Daoy (cell line): ENCODE measurements at regions not wholly inside any gene's neighbourhood (a gene's known extent, or its start where the extent isn't known, plus 50 kb on each side); places are given as distances from the start of the nearest gene placed in this dataset.
"Not testable (repeated sequence)": the region's sequence is repeated elsewhere in the genome, so short reads cannot be mapped to it uniquely, and the experiment has no call there.

Experiments
- DNase-seq: peaks from one replicate; pipeline ENCODE4 v3.0.0-alpha.2; 2015; ENCODE audit warnings: low read depth

DNA sequence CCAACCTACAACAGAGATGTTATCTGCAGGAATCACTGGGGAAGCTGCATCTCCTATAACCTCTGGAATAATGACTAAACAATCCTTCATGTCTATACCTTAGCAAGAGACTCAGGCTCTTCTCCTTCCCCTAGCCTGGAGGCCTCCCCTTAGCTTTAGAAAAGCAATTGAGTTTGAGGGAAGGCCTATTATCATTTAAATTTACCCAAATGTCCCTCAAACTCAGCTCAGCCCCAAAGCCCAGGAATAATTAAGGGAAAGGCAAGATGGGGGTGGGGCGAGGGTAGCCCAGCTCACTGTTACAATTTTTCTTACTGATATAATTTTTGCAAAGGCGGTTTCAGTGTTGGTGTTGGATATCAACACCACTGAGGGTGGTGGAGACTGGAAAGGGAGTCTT lies 151.4 kb upstream of the EEA1 start:
- peak; percentile 17 for DNase-seq

DNA sequence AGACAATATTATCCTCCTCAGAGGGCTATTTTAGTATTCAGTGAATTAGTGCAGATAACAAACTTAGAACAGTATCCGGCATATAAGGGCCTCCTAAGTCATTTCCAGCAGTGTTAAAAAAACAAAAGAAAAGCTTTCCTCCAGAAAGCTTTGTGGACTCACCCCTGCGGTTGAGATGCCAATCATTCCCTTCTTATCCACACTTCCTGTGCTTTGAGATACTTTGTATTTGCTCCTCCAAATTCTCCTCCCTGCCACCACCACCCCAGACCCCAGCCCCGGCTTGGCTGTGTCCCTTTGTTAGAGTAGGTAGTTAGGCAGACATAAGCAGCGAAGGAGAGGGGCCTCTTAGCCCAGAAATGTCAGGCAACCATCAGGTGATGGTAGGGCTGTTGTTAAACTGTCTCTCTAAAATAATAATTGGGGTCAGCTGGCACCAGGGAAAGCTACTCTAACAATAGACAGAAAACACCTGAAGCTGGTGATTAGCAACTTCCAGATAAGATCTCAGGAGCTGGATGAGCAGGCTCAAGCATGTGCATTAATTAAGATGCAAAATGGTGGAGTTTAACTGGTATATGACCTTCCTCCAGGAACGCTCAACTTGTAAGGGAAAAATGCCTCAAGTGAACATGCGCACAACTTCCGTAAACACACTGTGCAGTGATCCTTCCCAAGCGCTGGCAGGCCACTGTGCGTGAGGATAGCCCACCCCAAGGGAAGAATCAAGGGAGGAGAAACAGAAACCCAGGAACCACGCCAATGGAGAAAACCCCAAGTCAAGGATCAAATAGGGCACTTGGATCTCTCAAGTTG lies 152.1 kb upstream of the EEA1 start:
- peak; percentile 71 for DNase-seq

DNA sequence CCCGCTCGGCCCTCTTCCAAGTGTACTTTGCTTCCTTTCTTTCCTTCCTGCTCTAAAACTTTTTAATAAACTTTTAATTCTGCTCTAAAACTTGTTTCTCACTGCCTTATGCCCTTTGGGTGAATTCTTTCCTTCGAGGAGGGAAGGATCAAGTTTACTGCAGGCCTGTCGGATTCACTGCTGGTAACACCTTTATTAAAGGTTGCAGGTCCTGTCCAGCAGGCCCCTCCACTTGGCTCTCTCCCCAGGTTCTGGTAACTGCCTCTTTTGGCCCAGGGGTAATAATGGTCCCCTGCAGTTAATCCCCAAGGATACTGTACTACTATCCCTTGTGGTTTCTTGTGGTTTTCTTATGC lies 152.7 kb upstream of the EEA1 start:
- DNase-seq = no peak

DNA sequence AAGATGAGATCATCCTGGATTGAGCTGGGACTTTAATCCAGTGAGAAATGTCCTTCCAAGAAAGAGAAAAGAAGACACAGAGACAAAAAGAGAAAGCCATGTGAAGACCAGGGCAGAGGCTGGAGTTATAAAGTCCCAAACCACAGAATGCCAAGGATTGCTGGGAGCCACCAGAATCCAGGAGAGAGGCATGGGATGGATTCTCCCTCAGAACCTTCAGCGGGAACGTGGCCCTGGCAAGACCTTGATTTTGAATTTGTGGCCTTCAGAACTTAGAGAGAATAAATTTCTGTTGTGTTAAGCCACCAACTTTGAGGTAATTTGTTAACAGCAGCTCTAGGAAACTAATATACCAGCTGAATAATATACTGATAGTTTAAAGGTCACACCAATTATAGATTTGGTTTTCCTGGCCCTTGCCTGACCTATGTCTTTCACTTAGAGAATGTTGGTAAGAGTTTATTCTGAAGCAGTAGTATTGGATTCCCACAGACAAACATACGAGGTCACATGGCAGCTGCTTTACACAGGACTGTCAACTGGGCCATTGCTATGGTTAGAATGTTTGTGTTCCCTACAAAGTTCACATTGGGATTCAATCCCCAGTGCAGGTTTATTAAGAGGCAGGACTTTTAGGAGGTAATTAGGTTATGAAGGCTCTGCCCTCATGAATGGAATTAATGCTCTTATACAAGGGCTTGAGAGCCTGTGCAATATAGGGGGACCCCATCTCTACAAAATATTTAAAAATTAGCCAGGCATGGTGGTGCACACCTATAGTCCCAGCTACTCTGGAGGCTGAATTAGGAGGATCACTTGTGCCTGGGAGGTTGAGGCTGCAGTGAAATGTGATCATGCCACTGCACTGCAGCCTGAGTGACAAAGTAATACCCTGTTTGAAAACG lies 156.5 kb upstream of the EEA1 start:
- DNase-seq = no peak

DNA sequence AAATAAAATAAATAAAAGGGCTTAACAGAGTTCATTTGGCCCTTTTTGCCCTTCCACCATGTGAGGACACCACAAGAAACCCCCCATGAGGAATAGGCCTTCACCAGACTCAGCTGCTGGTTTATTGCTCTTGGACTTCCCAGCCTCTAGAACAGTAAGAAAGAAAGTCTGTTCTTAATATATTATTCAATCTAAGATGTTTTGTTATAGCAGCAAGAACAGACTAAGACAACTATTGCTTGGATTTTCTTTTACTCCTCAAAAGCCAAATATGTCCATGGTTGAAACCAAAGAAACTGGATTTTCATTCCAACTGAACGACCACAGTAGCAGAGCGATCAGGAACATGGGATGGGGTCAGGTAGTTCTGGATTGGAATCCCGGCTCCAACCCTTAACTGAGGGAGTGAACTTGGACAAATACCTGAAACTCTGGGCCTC lies 157.2 kb upstream of the EEA1 start:
- DNase-seq = no peak

DNA sequence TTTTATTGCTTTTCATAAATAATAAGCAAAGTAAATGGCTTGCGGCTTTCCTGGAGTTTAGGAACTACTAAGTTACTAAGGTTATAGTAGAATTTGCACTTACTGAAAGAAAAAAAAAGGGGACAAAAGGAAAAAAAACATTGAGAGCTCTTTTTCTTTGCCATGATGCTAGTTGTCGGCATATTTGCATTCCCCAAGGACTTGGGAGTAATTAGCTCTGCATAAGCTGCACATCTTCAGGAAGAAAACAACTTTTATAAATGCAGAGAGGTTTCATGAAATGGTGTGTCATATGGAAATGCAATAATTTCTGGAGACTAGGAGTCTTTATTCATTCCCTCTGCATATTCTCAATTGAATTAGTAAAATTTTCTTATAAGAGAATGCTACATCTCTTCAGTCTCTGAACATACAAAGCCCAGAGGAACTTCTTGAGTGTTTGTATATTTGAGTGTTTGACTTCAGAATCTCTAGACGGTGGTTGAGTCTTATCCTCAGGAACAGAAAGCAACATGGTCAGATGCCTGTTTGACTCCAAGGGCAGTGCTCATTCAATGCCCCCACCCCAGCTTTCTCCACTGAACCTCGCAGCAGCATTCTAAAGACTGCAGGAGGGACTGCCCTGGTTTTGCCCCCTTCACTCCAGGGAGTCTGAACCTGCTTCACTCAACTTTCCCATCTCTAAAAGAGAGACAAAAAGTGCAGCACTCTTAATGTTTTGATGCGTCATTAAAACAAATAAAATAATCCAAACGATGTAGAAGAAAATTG lies 158.9 kb upstream of the EEA1 start:
- DNase-seq = no peak

DNA sequence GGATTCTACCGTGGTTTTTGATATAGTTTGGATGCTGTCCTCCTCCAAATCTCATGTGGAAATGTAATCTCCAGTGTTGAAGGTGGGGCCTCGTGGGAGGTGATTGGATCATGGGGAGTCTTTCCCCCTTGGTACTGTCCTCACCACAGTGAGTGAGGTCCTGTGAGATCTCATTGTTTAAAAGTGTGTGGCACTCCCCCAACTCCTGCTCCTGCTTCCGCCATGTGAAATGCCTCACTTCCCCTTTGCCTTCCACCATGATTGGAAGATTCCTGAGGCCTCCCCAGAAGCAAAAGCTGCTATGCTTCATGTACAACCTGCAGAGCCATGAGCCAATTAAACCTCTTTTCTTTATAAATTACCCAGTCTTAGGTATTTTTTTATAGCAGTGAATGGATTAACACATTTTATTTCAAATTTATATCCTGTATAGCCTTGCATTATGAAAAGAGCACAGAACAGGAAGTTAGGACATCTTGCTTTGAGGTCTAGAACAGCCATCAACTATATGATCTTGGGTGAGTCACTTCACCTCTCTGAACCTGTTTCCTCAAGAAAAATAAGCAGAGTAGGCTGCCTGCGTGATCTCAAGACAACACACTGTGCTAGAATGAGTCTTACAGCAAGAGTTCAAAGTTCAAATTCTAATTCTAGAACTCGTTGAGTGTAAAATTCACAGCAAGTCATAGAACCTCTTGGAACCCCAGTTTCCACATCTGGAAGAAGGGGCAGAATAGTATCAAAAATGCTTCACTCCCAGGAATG lies 160.9 kb upstream of the EEA1 start:
- DNase-seq = peak; percentile 77

DNA sequence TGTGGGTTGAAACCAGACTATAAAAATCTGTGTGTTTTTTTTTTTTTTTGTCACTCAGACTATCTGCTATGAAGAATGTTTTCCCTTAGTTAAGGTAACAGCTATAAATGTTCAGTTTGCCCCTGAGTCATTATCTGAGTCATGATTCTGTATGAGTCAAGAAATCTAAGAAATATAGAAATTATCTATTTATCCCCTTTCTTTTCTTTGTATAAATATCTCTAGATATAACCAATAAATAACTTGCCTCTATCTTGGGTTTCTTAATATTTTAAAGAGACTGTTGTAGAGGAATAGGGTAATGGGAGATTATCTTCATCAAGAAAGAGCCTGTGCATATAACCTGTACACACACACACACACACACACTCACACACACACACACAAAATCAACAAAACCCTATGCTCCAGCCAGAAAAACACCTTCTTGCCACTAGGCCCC lies 161.7 kb upstream of the EEA1 start:
- DNase-seq = peak; percentile 47

DNA sequence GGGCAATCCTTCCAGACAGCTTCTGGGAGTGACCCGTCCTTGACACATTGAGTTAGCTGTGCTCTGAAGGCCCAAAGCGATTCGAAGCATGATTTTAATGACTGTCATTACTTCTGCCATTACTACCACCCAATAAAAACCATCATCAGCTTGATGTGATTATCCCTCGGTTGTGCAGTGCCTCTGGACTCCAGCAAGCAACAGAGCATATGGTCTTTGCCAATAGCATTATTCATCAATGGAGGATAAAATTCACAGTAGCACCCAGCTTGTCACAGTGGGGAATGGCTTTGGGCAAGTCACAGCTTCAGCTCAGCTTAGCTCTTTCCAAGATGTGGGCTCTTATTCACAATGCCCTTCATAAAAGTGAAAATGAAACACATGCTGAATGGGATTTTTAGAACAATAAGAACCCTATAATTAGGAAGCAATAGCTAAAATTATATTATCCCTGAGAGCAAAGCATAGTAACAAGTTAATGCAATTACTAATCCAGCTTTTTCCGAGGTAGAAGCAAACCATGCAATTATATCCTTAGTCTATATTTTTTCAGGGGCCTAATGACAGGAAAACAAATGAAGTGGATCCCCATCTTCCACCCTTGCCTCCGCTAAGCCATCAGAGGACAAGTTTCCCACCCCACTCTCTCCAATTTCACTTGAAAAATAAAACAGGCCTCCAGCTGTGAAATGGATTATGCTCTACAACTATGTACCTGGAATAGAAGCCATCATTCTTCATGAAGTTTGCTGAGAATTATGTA lies 163.0 kb upstream of the EEA1 start:
- no peak for DNase-seq

DNA sequence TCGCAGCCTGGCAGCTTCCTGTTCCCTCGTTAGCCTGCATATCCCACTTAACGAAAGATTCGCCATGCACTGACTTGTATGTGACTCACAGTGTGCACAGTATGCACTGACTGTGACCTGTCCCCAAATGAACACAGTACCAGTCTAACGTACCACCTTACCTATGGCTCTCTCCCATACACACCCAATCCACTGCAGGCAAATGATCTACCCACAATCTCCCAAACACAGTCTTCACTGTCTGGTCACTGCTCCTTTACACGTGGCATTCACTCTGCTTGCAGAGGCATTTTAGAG lies 163.5 kb upstream of the EEA1 start:
- DNase-seq = no peak

DNA sequence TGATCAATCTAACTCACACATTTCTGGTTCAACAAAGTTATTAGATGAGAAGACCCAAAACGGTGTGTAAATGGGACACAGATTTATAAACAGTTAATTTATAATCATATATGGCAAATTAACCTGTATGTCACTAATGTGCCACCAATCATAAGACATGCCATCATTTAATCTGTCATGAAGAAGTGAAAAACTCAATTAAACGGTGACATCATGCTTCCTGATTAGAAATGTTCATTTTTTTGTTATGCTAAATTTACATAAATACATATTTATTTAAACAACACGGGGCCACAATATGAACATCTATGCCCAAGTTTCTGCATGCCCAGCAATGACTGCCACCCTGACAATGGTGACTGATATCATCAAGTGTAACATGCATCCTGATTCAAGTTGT lies 164.1 kb upstream of the EEA1 start:
- DNase-seq = no peak

DNA sequence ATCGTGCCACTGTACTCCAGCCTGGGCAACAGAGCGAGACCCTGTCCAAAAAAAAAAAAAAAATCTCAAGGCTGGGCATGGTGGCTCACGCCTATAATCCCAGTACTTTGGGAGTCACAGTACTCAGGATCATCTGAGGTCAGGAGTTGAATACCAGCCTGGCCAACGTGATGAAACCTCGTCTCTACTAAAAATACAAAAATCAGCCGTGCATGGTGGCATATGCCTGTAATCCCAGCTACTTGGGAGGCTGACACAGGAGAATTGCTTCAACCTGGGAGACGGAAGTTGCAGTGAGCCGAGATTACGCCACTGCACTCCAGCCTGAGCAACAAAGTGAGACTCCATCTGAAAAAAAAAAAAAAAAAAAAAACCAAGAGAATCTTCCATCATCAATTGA lies 165.1 kb upstream of the EEA1 start:
- not testable (repeated sequence) for DNase-seq

DNA sequence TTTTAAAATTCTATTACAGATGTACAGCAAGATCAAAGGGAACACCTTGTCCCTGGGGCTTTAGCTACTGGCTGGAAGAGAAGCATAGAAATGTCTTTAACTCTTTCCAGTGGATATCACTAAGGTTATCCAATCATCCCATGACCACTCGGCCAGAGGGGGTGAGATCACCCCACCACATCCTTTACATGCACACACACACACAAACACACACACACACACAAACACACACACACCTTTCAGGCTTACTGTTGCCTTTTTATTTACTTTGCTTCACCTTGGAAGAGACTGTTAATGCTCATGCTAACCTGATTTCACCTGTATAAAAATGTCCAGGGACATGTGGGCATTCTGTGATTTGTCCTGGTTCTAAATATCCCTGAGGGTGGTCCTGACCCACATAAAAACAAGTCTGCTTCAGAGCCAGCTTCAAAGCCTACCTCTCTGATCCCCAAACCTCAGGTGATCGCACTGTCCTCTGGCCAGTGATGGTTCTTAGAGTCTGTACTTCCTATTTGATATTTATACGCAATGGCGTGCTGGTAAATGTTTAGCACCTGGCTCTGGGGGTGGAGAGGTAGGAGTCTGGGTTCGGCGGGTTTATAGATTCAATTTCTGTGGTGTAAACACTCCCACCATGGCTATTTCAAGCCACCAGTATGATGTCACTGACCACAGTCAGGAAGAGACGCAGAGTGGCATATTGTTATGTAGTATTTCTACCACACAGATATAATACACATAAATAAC lies 166.1 kb upstream of the EEA1 start:
- DNase-seq = peak; percentile 34

DNA sequence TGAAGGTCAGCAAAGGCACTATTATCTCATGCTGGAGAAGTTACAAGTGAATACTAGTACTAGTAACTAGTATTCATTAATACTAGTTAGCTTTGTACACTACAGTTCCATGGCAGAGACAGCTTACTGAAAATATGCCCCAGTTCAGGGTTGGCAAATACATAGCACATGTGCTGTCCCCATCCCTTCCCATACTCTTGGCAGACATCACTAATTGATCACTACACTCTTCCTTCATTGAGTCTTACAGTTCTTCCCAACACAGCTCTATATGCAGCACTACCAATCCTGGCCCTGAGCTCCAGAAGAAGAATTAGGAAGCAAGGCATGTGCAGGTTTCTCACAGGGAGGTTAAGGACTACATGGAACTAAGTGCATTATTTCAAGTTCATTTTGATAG lies 168.3 kb upstream of the EEA1 start:
- no peak for DNase-seq

DNA sequence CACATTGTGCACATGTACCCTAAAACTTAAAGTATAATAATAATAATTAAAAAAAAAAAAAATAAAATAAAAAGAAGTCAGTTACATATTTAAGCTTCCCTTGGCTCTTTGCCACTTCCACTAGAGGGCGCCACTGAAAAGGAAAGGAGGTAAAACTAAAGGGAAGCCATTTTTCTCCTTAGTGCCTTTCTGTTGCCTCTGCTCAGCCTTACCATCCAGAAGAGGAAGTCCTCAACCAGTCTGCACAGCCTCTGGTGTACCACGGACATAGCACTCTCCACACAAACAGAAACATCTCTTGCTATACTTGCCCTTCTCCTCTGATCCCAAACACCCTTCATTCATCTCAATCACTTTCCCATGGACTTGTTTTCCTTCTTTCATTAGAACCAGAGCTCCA lies 169.0 kb upstream of the EEA1 start:
- peak; percentile 51 for DNase-seq

DNA sequence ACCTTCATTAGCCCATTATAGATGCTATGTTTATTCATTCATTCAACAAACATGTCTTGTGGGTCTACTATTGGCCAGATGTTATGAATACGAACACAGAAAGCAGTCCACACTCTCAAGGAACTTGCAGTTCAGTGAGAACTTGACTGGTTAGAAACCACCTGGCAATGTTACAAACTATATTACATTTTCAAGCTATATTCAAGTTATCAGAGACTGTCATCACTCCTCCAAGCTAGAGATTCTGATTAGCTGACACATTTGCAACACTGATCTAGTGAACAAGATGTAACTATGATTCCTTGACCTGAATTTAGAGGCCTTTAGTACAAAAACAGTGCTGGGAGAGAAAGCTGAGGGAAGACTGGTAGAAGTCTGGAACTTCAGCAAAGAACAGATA lies 170.7 kb upstream of the EEA1 start:
- no peak for DNase-seq

DNA sequence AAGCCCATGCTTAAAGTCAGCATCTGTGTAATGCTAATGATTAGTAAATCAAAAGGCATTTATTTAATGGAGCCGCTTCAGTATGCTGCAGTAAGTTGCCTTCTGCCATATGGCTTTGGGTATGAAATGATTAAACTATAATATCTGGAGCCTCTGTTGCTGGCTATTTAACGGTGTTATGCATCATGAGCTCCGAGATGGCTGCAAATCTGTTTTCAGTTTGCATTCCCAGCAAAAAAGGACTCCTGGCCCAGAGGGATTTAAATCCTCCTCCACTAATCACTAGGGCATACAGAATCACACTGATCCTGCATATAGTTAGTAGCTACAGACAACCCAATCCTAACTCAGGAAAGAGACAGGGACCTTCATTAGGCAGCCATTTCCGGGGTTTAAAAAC lies 171.5 kb upstream of the EEA1 start:
- no peak for DNase-seq

DNA sequence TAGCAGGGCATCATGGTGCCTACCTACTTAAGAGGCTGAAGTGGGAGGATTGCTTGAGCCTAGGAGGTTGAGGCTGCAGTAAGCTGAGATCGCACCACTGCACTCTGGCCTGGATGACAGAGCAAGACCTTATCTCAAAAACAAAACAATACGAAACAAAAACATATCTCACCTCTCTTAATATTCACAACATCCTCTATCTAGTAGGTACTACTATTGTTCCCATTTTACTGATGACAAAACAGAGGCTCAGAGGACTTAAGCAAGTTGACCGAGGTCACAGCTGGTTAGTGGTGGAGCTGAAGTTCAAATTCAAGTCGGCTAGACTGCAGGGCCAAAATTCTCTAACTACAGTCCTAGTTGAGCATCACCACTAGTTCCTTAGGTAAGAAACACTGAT lies 172.3 kb upstream of the EEA1 start:
- no peak for DNase-seq

DNA sequence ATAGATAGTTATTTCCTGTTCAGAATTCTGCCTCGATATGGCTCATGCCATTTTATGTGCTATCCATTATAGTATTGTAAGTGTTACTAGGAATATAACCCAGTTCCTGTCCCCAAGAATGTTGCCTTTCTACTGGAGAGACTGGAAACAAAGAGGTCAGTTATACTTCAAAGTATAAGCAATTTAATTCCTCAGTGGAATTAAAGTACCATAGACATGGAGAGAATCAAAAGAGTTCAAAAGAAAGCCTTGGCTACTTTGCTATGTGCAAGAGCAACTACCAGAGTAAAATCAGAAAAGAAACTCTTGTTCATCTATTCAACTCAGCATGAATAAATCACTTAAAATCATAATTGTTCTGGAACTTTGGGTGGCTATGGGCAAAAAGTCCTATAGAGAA lies 173.2 kb upstream of the EEA1 start:
- DNase-seq = no peak

DNA sequence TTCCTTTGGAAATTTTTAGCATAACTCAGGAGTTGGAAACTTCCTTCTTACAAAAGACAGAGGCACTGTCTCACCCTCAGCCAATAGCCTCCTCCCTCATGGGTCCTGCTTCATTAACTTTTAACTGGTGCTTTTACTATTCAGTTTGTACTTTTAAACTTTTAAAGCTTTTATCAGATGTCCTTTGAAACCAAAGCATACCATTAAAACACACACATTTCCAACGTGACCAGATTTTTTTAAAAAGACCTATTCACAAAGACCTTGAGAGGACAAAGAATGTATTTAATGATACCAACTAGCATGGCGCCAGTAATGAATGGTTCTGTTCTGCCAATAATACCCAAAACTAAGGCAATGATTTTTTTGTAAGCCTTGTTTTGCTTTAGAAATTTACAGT lies 173.6 kb upstream of the EEA1 start:
- DNase-seq = no peak
